ENCODE measurements at regions not wholly inside any gene's neighbourhood (a gene's known extent, or its start where the extent isn't known, plus 50 kb on each side); places are given as distances from the start of the nearest gene placed in this dataset.
A peak's percentile ranks its signal among the peaks of the same experiment; 100 is the strongest.

- H3K4me2 ChIP-seq (ENCODE audit: insufficient read depth, low read length) = no peak overlapping the region
- no peak for TF ChIP-seq CTCF (IDR thresholded peaks at IDR 0.05; ENCODE audit: extremely low read depth, low read depth, low read length)
- H3K4me3 ChIP-seq (ENCODE audit: insufficient read depth, low read length) = no peak overlapping the region
These were observed 79.2 kb upstream of the ETS2 start for GRCh38 chr21:38726482-38726881.

GRCh38 chr21:38729291-38729690 lies 76.4 kb upstream of the ETS2 start:
- H3K36me3 ChIP-seq (ENCODE audit: insufficient read depth, low read length) = no peaks in the 10 kb centered on the region

More at GRCh38 chr21:38726482-38726881, 79.2 kb upstream of the ETS2 start:
- no peak overlapping the region for H3K27ac ChIP-seq (ENCODE audit: low read depth, low read length)
- no peaks in the 10 kb centered on the region for H4K20me1 ChIP-seq (ENCODE audit: insufficient read depth, low read length)
- no peak overlapping the region for H2AFZ ChIP-seq (ENCODE audit: low read length)
- no peaks in the 10 kb centered on the region for H3K79me2 ChIP-seq (ENCODE audit: insufficient read depth, low read length)
- no peaks in the 10 kb centered on the region for H3K36me3 ChIP-seq (ENCODE audit: insufficient read depth, low read length)
- H3K9me3 ChIP-seq (ENCODE audit: low read depth, low read length) = peaks cover 6% of the 10 kb centered on the region
- DNase-seq (ENCODE audit: insufficient read length, low spot score, missing footprints) = no peak
- peaks cover 2% of the 10 kb centered on the region for H3K27me3 ChIP-seq (ENCODE audit: insufficient read depth, low read length)
- H3K4me1 ChIP-seq (ENCODE audit: insufficient read depth, low read length) = peaks cover 8% of the 10 kb centered on the region

GRCh38 chr21:38729754-38730379 lies 75.9 kb upstream of the ETS2 start:
- Histone ChIP-seq H3K36me3 (ENCODE audit: insufficient read depth, low read length) (no peaks in the 10 kb centered on the region), H3K9me3 (ENCODE audit: low read depth, low read length) (peaks cover 6% of the 10 kb centered on the region), H3K4me3 (ENCODE audit: insufficient read depth, low read length) (no peak overlapping the region), H3K4me2 (ENCODE audit: insufficient read depth, low read length) (peak overlapping the region; percentile 43), H4K20me1 (ENCODE audit: insufficient read depth, low read length) (no peaks in the 10 kb centered on the region), H3K27ac (ENCODE audit: low read depth, low read length) (no peak overlapping the region), H2AFZ (ENCODE audit: low read length) (no peak overlapping the region), H3K79me2 (ENCODE audit: insufficient read depth, low read length) (no peaks in the 10 kb centered on the region), H3K4me1 (ENCODE audit: insufficient read depth, low read length) (peaks cover 12% of the 10 kb centered on the region), H3K27me3 (ENCODE audit: insufficient read depth, low read length) (peaks cover under 1% of the 10 kb centered on the region)
- TF ChIP-seq CTCF (IDR thresholded peaks at IDR 0.05; ENCODE audit: extremely low read depth, low read depth, low read length) = no peak
- DNase-seq (ENCODE audit: insufficient read length, low spot score, missing footprints) = no peak

More at GRCh38 chr21:38729291-38729690, 76.4 kb upstream of the ETS2 start:
- Histone ChIP-seq H2AFZ (ENCODE audit: low read length) (no peak overlapping the region), H3K4me1 (ENCODE audit: insufficient read depth, low read length) (peaks cover 10% of the 10 kb centered on the region), H3K9me3 (ENCODE audit: low read depth, low read length) (peaks cover 6% of the 10 kb centered on the region), H3K79me2 (ENCODE audit: insufficient read depth, low read length) (no peaks in the 10 kb centered on the region), H3K4me3 (ENCODE audit: insufficient read depth, low read length) (no peak overlapping the region), H4K20me1 (ENCODE audit: insufficient read depth, low read length) (no peaks in the 10 kb centered on the region), H3K27me3 (ENCODE audit: insufficient read depth, low read length) (no peaks in the 10 kb centered on the region), H3K4me2 (ENCODE audit: insufficient read depth, low read length) (peak overlapping the region; percentile 43), H3K27ac (ENCODE audit: low read depth, low read length) (no peak overlapping the region)
- DNase-seq (ENCODE audit: insufficient read length, low spot score, missing footprints) = no peak
- TF ChIP-seq CTCF (IDR thresholded peaks at IDR 0.05; ENCODE audit: extremely low read depth, low read depth, low read length) = no peak

- Histone ChIP-seq H3K4me3 (ENCODE audit: insufficient read depth, low read length) (peak overlapping the region; percentile 63), H3K9me3 (ENCODE audit: low read depth, low read length) (no peaks in the 10 kb centered on the region), H2AFZ (ENCODE audit: low read length) (peak overlapping the region; percentile 75), H4K20me1 (ENCODE audit: insufficient read depth, low read length) (no peaks in the 10 kb centered on the region), H3K4me2 (ENCODE audit: insufficient read depth, low read length) (peak overlapping the region; percentile 88), H3K4me1 (ENCODE audit: insufficient read depth, low read length) (peaks cover 12% of the 10 kb centered on the region), H3K27me3 (ENCODE audit: insufficient read depth, low read length) (peaks cover 10% of the 10 kb centered on the region), H3K27ac (ENCODE audit: low read depth, low read length) (no peak overlapping the region), H3K36me3 (ENCODE audit: insufficient read depth, low read length) (no peaks in the 10 kb centered on the region), H3K79me2 (ENCODE audit: insufficient read depth, low read length) (no peaks in the 10 kb centered on the region)
- peak; percentile 95 for DNase-seq (ENCODE audit: insufficient read length, low spot score, missing footprints)
- TF ChIP-seq CTCF (IDR thresholded peaks at IDR 0.05; ENCODE audit: extremely low read depth, low read depth, low read length) = peak; percentile 98
These were observed 71.7 kb upstream of the ETS2 start for GRCh38 chr21:38733972-38734546.

All from osteoblast (primary cell).